ENCODE measurements at regions not wholly inside any gene's neighbourhood (a gene's known extent, or its start where the extent isn't known, plus 50 kb on each side); places are given as distances from the start of the nearest gene placed in this dataset.

DNA sequence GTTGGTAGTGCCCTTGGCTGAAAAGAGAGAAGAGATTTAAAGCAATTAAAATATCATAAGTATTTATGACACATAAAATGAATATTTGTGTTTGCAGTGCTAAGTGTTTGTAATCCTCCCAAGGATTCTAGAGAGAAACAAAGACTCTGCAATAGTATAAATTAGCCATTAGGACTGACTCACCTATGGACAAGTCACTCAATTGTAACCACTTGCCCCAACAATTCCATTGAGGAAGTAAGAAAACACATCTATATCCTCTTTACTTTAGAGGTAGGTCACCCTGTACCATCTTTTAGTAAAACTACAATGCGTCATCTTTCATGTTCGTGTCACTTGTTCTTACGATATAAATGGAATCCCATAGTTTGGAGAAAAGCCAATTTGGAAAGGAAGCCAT is 85.7 kb upstream of the INHBA start:
- H3K27ac Mint-ChIP-seq: no peak overlapping the region
- no peaks in the 10 kb centered on the region for H3K9me3 Mint-ChIP-seq
- no peaks in the 10 kb centered on the region for H3K4me1 Mint-ChIP-seq
- peaks cover 2% of the 10 kb centered on the region for H3K27me3 Mint-ChIP-seq
- ATAC-seq (ENCODE audit: low read depth): no peak
- DNase-seq: no peak
- POLR2A ChIA-PET: no interaction called here
- no peaks in the 10 kb centered on the region for H3K36me3 Mint-ChIP-seq
- H3K4me3 Mint-ChIP-seq: no peak overlapping the region

DNA sequence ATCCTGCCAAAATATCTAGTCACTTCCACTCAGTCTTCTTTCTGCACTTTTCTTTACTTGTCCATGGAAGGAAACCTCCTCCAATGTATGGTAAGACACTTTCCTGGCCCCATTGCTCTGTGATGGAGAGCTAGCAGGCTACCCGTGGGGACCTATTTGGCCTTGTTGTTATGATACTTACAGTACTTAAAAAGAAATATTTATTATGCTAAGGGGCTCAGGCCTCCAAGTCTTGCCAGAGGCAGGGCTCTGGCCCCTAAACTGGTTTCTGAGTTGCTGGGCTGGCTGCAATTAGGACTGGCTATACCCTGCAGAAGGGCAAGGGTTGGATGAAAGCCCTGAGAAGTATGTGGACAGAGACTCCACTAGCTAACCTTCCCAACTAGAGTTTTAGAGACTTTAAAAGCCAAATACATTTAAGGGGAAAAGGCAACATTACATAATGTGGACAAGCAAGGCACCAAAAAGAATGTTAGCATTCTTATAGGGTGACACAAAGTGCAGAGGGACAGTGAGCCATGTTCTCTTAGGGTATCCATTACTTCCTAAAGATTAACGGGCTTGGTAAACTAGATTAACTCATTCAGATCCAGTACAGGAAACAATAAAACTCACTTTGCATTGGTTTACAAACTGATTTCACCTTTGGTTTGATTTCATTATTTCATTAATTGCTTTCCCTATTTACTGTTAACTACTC is 84.9 kb upstream of the INHBA start:
- peaks cover 2% of the 10 kb centered on the region for H3K27me3 Mint-ChIP-seq
- POLR2A ChIA-PET: interaction anchor here (0.5 kb wide), 1 partner anchor 1839 kb away, joined by 3 read pairs; no protein-coding TSS in a partner anchor

GRCh38 chr7:41786944-41787343 is 84.1 kb upstream of the INHBA start:
- Mint-ChIP-seq H3K36me3 (no peaks in the 10 kb centered on the region), H3K4me3 (no peak overlapping the region), H3K9me3 (no peaks in the 10 kb centered on the region), H3K27ac (no peak overlapping the region), H3K27me3 (peaks cover 2% of the 10 kb centered on the region), H3K4me1 (no peaks in the 10 kb centered on the region)
- POLR2A ChIA-PET: no interaction called here
- ATAC-seq (ENCODE audit: low read depth) (no peak), DNase-seq (no peak)

More for the DNA sequence above, 84.9 kb upstream of the INHBA start:
- Mint-ChIP-seq H3K4me3 (no peak overlapping the region), H3K27ac (no peak overlapping the region), H3K4me1 (no peaks in the 10 kb centered on the region), H3K36me3 (no peaks in the 10 kb centered on the region), H3K9me3 (no peaks in the 10 kb centered on the region)
- ATAC-seq (ENCODE audit: low read depth) (no peak), DNase-seq (no peak)

DNA sequence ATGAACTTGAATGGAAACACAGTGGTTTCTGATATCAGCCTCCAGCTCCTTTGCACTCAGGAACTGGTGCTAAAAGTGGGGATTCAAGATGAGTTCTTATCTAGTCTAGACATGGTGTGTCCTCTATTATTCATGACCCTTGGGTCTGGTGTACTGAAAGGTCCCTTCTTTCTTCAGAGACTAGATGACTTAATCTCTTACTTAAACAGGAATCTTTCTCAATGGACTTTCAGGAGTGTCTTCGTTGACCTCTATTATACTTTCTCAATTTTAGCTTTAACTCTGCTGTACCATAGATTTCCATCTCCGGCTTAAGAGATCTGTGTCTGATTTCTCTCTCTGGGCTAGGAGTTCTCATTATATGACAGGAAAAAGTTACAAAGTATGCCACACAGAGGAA is 83.5 kb upstream of the INHBA start:
- Mint-ChIP-seq H3K9me3 (no peaks in the 10 kb centered on the region), H3K36me3 (no peaks in the 10 kb centered on the region), H3K4me3 (no peak overlapping the region), H3K27me3 (peaks cover 2% of the 10 kb centered on the region), H3K4me1 (no peaks in the 10 kb centered on the region), H3K27ac (no peak overlapping the region)
- POLR2A ChIA-PET: no interaction called here
- no peak for DNase-seq
- no peak for ATAC-seq (ENCODE audit: low read depth)

DNA sequence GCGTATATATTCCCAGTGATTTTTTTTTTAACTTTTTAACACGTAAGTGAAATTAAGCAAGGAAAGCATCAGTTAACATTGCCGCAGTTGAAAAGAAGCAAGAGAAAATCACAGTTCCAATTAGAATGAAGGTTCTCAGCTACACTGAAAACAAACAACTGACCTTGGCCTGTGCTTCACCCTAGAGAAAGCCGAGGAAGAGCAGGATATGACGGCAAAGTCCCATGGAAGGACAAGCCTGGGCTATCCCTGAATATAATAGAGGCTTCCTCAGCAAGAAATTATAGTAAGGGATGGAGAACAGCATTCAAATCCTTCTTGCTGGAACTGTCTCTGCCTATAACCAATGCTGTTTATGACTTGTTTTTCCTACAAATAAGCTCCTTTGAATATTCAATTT is 83.0 kb upstream of the INHBA start:
- Mint-ChIP-seq H3K4me3 (no peak overlapping the region), H3K27me3 (peaks cover 2% of the 10 kb centered on the region), H3K36me3 (no peaks in the 10 kb centered on the region), H3K9me3 (peaks cover 1% of the 10 kb centered on the region), H3K27ac (no peak overlapping the region), H3K4me1 (no peaks in the 10 kb centered on the region)
- ATAC-seq (ENCODE audit: low read depth): no peak
- no peak for DNase-seq
- POLR2A ChIA-PET: no interaction called here

GRCh38 chr7:41785265-41785664 is 82.4 kb upstream of the INHBA start:
- no peaks in the 10 kb centered on the region for H3K4me1 Mint-ChIP-seq
- no peak for DNase-seq
- H3K36me3 Mint-ChIP-seq: no peaks in the 10 kb centered on the region
- no peak overlapping the region for H3K4me3 Mint-ChIP-seq
- no peak overlapping the region for H3K27ac Mint-ChIP-seq
- no peak for ATAC-seq (ENCODE audit: low read depth)
- peaks cover 2% of the 10 kb centered on the region for H3K27me3 Mint-ChIP-seq
- peaks cover 2% of the 10 kb centered on the region for H3K9me3 Mint-ChIP-seq
- POLR2A ChIA-PET: no interaction called here

GRCh38 chr7:41779918-41780317 is 77.0 kb upstream of the INHBA start:
- DNase-seq: no peak
- POLR2A ChIA-PET: no interaction called here
- no peak for ATAC-seq (ENCODE audit: low read depth)

DNA sequence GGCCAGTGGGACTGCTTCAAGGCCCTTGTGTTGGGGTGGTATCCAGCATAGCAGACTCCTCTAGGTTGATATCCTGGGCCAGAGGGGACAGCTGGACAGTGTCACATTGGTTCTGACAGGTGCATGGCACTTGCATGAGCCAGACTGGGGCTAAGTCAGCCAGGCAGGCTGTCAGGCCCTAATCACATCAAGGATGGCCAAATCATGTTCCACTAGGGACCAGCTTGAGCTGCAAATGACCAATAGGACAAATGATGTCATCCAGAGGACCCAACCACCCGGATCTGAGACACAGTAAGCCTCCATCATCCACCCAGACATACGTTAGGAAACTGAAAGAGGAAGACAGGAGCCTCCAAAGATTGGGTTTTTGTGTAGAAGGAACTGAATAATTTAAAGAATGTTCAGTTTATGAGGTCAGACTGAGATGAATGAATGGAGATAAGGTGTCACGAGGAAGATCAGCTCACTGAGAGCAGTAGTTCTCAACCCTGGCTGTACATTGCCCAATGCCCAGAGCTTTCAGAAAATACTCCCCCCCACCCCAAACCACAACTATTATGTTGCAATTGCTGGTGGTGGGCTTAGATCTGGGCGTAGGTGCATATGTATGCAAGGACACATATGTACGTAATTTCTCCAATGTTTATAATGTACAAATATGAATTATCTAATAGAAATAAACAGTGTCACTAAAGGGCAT is 75.2 kb upstream of the INHBA start:
- DNase-seq: no peak
- Mint-ChIP-seq H3K36me3 (no peaks in the 10 kb centered on the region), H3K27me3 (no peaks in the 10 kb centered on the region), H3K4me3 (no peak overlapping the region), H3K27ac (no peak overlapping the region), H3K9me3 (peaks cover 2% of the 10 kb centered on the region), H3K4me1 (no peaks in the 10 kb centered on the region)
- no peak for ATAC-seq (ENCODE audit: low read depth)
- POLR2A ChIA-PET: no interaction called here

More at GRCh38 chr7:41779918-41780317, 77.0 kb upstream of the INHBA start:
- H3K4me3 Mint-ChIP-seq: no peak overlapping the region
- H3K4me1 Mint-ChIP-seq: no peaks in the 10 kb centered on the region
- H3K9me3 Mint-ChIP-seq: peaks cover 2% of the 10 kb centered on the region
- H3K36me3 Mint-ChIP-seq: no peaks in the 10 kb centered on the region
- no peak overlapping the region for H3K27ac Mint-ChIP-seq
- no peaks in the 10 kb centered on the region for H3K27me3 Mint-ChIP-seq

DNA sequence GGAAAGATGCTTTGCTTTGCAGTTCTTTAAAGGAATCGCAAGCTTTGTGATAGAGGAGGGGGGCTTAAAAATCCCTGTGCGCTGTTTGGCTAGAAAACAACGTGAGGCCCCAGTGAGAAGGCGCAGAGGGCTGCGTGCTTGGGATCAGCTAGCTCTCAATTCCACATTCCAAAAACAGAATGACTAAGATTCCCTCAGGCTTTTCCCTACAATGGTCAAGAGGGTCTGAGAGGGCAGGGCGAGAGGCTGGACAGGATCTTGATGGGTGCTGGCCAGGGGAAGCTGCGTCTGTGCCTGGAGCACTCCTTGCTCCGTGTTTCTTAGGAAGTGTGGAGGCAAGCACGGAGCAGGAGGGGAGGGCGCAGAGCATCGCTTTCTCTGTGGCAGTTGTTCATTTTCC is 72.1 kb upstream of the INHBA start:
- ATAC-seq (ENCODE audit: low read depth): no peak
- POLR2A ChIA-PET: no interaction called here
- no peak for DNase-seq
- H3K4me3 Mint-ChIP-seq: no peak overlapping the region
- H3K9me3 Mint-ChIP-seq: no peaks in the 10 kb centered on the region
- no peak overlapping the region for H3K27ac Mint-ChIP-seq
- H3K27me3 Mint-ChIP-seq: no peaks in the 10 kb centered on the region
- H3K36me3 Mint-ChIP-seq: no peaks in the 10 kb centered on the region
- no peaks in the 10 kb centered on the region for H3K4me1 Mint-ChIP-seq

DNA sequence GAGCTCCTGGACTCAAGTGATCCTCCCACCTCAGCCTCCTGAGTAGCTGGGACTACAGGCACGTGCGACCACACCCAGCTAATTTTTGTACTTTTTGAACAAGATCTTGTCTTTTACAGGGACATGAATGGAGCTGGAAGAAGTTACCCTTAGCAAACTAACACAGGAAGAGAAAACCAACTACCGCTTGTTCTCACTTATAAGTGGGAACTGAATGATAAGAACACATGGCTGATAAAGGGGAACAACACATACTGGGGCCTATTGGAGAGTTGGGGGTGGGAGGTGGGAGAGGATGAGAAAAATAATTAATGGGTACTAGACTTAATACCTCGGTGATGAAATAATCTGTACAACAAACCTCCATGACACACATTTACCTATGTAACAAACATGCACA is 70.9 kb upstream of the INHBA start:
- peaks cover 3% of the 10 kb centered on the region for H3K9me3 Mint-ChIP-seq
- POLR2A ChIA-PET: no interaction called here
- no peak overlapping the region for H3K27ac Mint-ChIP-seq
- peaks cover 6% of the 10 kb centered on the region for H3K27me3 Mint-ChIP-seq
- no peak overlapping the region for H3K4me3 Mint-ChIP-seq
- DNase-seq (no peak), ATAC-seq (ENCODE audit: low read depth) (no peak)
- no peaks in the 10 kb centered on the region for H3K4me1 Mint-ChIP-seq
- H3K36me3 Mint-ChIP-seq: no peaks in the 10 kb centered on the region

GRCh38 chr7:41771717-41772116 is 68.8 kb upstream of the INHBA start:
- no peak overlapping the region for H3K27ac Mint-ChIP-seq
- H3K4me1 Mint-ChIP-seq: no peaks in the 10 kb centered on the region
- POLR2A ChIA-PET: no interaction called here
- peaks cover 3% of the 10 kb centered on the region for H3K9me3 Mint-ChIP-seq
- H3K4me3 Mint-ChIP-seq: no peak overlapping the region
- DNase-seq: no peak
- H3K36me3 Mint-ChIP-seq: no peaks in the 10 kb centered on the region
- no peak for ATAC-seq (ENCODE audit: low read depth)
- peaks cover 6% of the 10 kb centered on the region for H3K27me3 Mint-ChIP-seq

GRCh38 chr7:41769162-41769561 is 66.3 kb upstream of the INHBA start:
- Mint-ChIP-seq H3K4me3 (no peak overlapping the region), H3K27me3 (peaks cover 6% of the 10 kb centered on the region), H3K4me1 (no peaks in the 10 kb centered on the region), H3K9me3 (peaks cover 5% of the 10 kb centered on the region), H3K36me3 (no peaks in the 10 kb centered on the region), H3K27ac (no peak overlapping the region)
- POLR2A ChIA-PET: no interaction called here
- ATAC-seq (ENCODE audit: low read depth) (no peak), DNase-seq (no peak)

- peaks cover 1% of the 10 kb centered on the region for H3K27me3 Mint-ChIP-seq
- no peak overlapping the region for H3K4me3 Mint-ChIP-seq
- DNase-seq (no peak), ATAC-seq (ENCODE audit: low read depth) (no peak)
- peaks cover 8% of the 10 kb centered on the region for H3K9me3 Mint-ChIP-seq
- H3K4me1 Mint-ChIP-seq: peaks cover 3% of the 10 kb centered on the region
- no peaks in the 10 kb centered on the region for H3K36me3 Mint-ChIP-seq
- H3K27ac Mint-ChIP-seq: no peak overlapping the region
- POLR2A ChIA-PET: no interaction called here
Measured at GRCh38 chr7:41763626-41764025, 60.7 kb upstream of the INHBA start.

DNA sequence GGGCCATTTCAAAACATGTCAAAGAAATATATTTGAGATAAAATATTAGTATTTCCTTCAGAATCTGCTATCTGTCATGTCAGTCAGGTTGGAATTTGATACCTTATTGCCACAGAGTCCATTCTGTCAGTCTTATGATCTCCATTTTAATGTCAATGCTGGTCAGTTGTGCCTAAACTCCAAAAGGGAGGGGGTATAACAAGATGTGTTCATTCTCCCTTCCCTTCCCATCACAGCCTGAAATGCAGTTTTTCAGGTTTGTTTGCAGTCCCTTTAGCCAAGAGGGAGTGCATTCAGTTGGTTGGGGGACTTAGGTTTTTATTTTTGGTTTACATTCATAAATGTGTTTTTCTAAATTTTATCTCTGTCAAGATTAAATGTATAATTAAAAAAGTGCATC is 59.8 kb upstream of the INHBA start:
- Mint-ChIP-seq H3K36me3 (no peaks in the 10 kb centered on the region), H3K27me3 (peaks cover 1% of the 10 kb centered on the region), H3K9me3 (peaks cover 12% of the 10 kb centered on the region), H3K4me3 (no peak overlapping the region), H3K27ac (no peak overlapping the region), H3K4me1 (peaks cover 3% of the 10 kb centered on the region)
- DNase-seq: no peak
- POLR2A ChIA-PET: no interaction called here
- ATAC-seq (ENCODE audit: low read depth): no peak

Data from activated naive CD8-positive, alpha-beta T cell treated with anti-CD3 and anti-CD28 coated beads, Interleukin-2, amount 10 ng/mL, durations not matched to agents 7 days and 5 days (primary cell).